NT2/D1 (cell line): ENCODE measurements at regions not wholly inside any gene's neighbourhood (a gene's known extent, or its start where the extent isn't known, plus 50 kb on each side); places are given as distances from the start of the nearest gene placed in this dataset.
"Not testable (repeated sequence)": the region's sequence is repeated elsewhere in the genome, so short reads cannot be mapped to it uniquely, and the experiment has no call there.

ENCODE experiments used
- DNase-seq: peaks from one replicate; pipeline ENCODE4 v3.0.0-alpha.2; 2011; ENCODE audit warnings: low read depth, low spot score
- H3K27me3 ChIP-seq: 2 replicates; pipeline ENCODE4 v1.6.0; 2011; ENCODE audit warnings: mild to moderate bottlenecking; ENCODE audit not compliant: insufficient read length, insufficient read depth
- H3K36me3 ChIP-seq: 2 replicates; pipeline ENCODE4 v1.6.1; 2011; ENCODE audit warnings: mild to moderate bottlenecking, low read length, mixed read lengths; ENCODE audit not compliant: insufficient read depth, insufficient read length
- H3K4me1 ChIP-seq: 2 replicates; pipeline ENCODE4 v1.5.1; 2011; ENCODE audit not compliant: insufficient read depth, insufficient read length
- H3K4me3 ChIP-seq: 2 replicates; pipeline ENCODE4 v1.5.1; 2011; ENCODE audit warnings: low read depth; ENCODE audit not compliant: insufficient read length
- H3K9ac ChIP-seq: 2 replicates; pipeline ENCODE4 v1.6.0; 2011; ENCODE audit warnings: low read depth; ENCODE audit not compliant: insufficient read length
- H3K9me3 ChIP-seq: 2 replicates; pipeline ENCODE4 v1.5.1; 2011; ENCODE audit warnings: mild to moderate bottlenecking, low read length; ENCODE audit not compliant: insufficient read depth
- SUZ12 ChIP-seq: IDR thresholded peaks from 2 replicates; pipeline ENCODE4 v1.6.1; 2011; ENCODE audit not compliant: insufficient read length, insufficient read depth; ENCODE audit errors: extremely low read depth
- YY1 ChIP-seq: IDR thresholded peaks from 2 replicates; pipeline ENCODE4 v1.6.1; 2011; ENCODE audit not compliant: insufficient read length, insufficient read depth
- ZNF274 ChIP-seq: IDR thresholded peaks from 2 replicates; pipeline ENCODE4 v1.6.1; 2011; ENCODE audit warnings: mild to moderate bottlenecking, low read depth, low read length

GRCh38 chr13:109986851-109987250 lies 200.5 kb upstream of the IRS2 start:
- Histone ChIP-seq H3K27me3 (no peaks in the 10 kb centered on the region), H3K4me3 (no peak overlapping the region), H3K4me1 (peaks cover 3% of the 10 kb centered on the region), H3K9me3 (no peaks in the 10 kb centered on the region), H3K36me3 (no peaks in the 10 kb centered on the region), H3K9ac (no peak overlapping the region)
- DNase-seq = no peak
- TF ChIP-seq YY1 (no peak), SUZ12 (no peak), ZNF274 (no peak)

GRCh38 chr13:109985871-109986450 lies 199.6 kb upstream of the IRS2 start:
- no peaks in the 10 kb centered on the region for H3K36me3 ChIP-seq
- H3K4me3 ChIP-seq = no peak overlapping the region
- no peak for DNase-seq
- peaks cover 3% of the 10 kb centered on the region for H3K4me1 ChIP-seq
- no peaks in the 10 kb centered on the region for H3K9me3 ChIP-seq
- no peak for TF ChIP-seq YY1
- TF ChIP-seq SUZ12 = no peak
- TF ChIP-seq ZNF274 = no peak
- no peaks in the 10 kb centered on the region for H3K27me3 ChIP-seq
- no peak overlapping the region for H3K9ac ChIP-seq

- no peaks in the 10 kb centered on the region for H3K27me3 ChIP-seq
Observed at GRCh38 chr13:109983447-109983846, 197.1 kb upstream of the IRS2 start.

GRCh38 chr13:109981000-109981399 lies 194.6 kb upstream of the IRS2 start:
- Histone ChIP-seq H3K36me3 (no peaks in the 10 kb centered on the region), H3K9me3 (no peaks in the 10 kb centered on the region), H3K9ac (no peak overlapping the region), H3K4me1 (peaks cover 3% of the 10 kb centered on the region), H3K27me3 (no peaks in the 10 kb centered on the region), H3K4me3 (no peak overlapping the region)
- DNase-seq = no peak
- TF ChIP-seq YY1 = no peak
- no peak for TF ChIP-seq SUZ12
- TF ChIP-seq ZNF274 = no peak

More at GRCh38 chr13:109983447-109983846, 197.1 kb upstream of the IRS2 start:
- Histone ChIP-seq H3K4me1 (peaks cover 3% of the 10 kb centered on the region), H3K9me3 (no peaks in the 10 kb centered on the region), H3K9ac (no peak overlapping the region), H3K4me3 (no peak overlapping the region), H3K36me3 (no peaks in the 10 kb centered on the region)
- TF ChIP-seq YY1 = no peak
- no peak for TF ChIP-seq SUZ12
- no peak for TF ChIP-seq ZNF274
- DNase-seq = no peak

GRCh38 chr13:109979676-109980075 lies 193.3 kb upstream of the IRS2 start:
- not testable (repeated sequence) for DNase-seq, H3K9ac ChIP-seq, H3K36me3 ChIP-seq, H3K27me3 ChIP-seq, H3K9me3 ChIP-seq, H3K4me1 ChIP-seq, H3K4me3 ChIP-seq

GRCh38 chr13:109979228-109979627 lies 192.8 kb upstream of the IRS2 start:
- TF ChIP-seq SUZ12 (no peak), ZNF274 (no peak), YY1 (no peak)
- H3K4me3 ChIP-seq = no peak overlapping the region
- H3K4me1 ChIP-seq = no peaks in the 10 kb centered on the region
- no peaks in the 10 kb centered on the region for H3K9me3 ChIP-seq
- no peaks in the 10 kb centered on the region for H3K27me3 ChIP-seq
- no peak overlapping the region for H3K9ac ChIP-seq
- H3K36me3 ChIP-seq = no peaks in the 10 kb centered on the region
- no peak for DNase-seq

- no peaks in the 10 kb centered on the region for H3K9me3 ChIP-seq
- no peak for DNase-seq
Observed at GRCh38 chr13:109977212-109977968, 191.0 kb upstream of the IRS2 start.

More at GRCh38 chr13:109977212-109977968, 191.0 kb upstream of the IRS2 start:
- Histone ChIP-seq H3K36me3 (no peaks in the 10 kb centered on the region), H3K9ac (no peak overlapping the region), H3K27me3 (no peaks in the 10 kb centered on the region), H3K4me1 (no peaks in the 10 kb centered on the region), H3K4me3 (no peak overlapping the region)
- no peak for TF ChIP-seq ZNF274
